GM19467 (cell line): ENCODE measurements at regions not wholly inside any gene's neighbourhood (a gene's known extent, or its start where the extent isn't known, plus 50 kb on each side); places are given as distances from the start of the nearest gene placed in this dataset.

Source experiments
- ATAC-seq: cut with Tn5 transposase; IDR thresholded peaks from one replicate; pipeline ENCODE4 v1.9.1; 2021; ENCODE audit warnings: mild to moderate bottlenecking, moderate library complexity; ENCODE audit not compliant: unreplicated experiment

GRCh38 chr22:48947636-48948035 is 880.0 kb downstream of the BRD1 start:
- ATAC-seq: no peak

GRCh38 chr22:48945621-48946458 is 881.8 kb downstream of the BRD1 start:
- no peak for ATAC-seq

GRCh38 chr22:48944751-48945620 is 882.7 kb downstream of the BRD1 start:
- no peak for ATAC-seq

- ATAC-seq: no peak
These were observed 883.3 kb downstream of the BRD1 start for GRCh38 chr22:48944433-48944750.

GRCh38 chr22:48943567-48944432 is 883.9 kb downstream of the BRD1 start:
- ATAC-seq: no peak

GRCh38 chr22:48942698-48943566 is 884.7 kb downstream of the BRD1 start:
- ATAC-seq: no peak

GRCh38 chr22:48941903-48942575 is 885.6 kb downstream of the BRD1 start:
- ATAC-seq: no peak

GRCh38 chr22:48941033-48941902 is 886.4 kb downstream of the BRD1 start:
- no peak for ATAC-seq

- ATAC-seq: no peak
These were observed 887.2 kb downstream of the BRD1 start for GRCh38 chr22:48940266-48941032.

- no peak for ATAC-seq
These were observed 888.0 kb downstream of the BRD1 start for GRCh38 chr22:48939441-48940265.

- ATAC-seq: no peak
These were observed 888.9 kb downstream of the BRD1 start for GRCh38 chr22:48938741-48939140.

GRCh38 chr22:48937032-48937639 is 890.5 kb downstream of the BRD1 start:
- no peak for ATAC-seq

GRCh38 chr22:48936391-48936790 is 891.3 kb downstream of the BRD1 start:
- ATAC-seq: no peak

- no peak for ATAC-seq
These were observed 893.2 kb downstream of the BRD1 start for GRCh38 chr22:48934446-48934845.

- no peak for ATAC-seq
These were observed 896.2 kb downstream of the BRD1 start for GRCh38 chr22:48931452-48931851.

- ATAC-seq: no peak
These were observed 898.3 kb downstream of the BRD1 start for GRCh38 chr22:48929276-48929790.
